ENCODE measurements at regions not wholly inside any gene's neighbourhood (a gene's known extent, or its start where the extent isn't known, plus 50 kb on each side); places are given as distances from the start of the nearest gene placed in this dataset.

GRCh38 chr11:116530705-116531104 is 242.1 kb downstream of the BUD13 start:
- peaks cover 10% of the 10 kb centered on the region for H3K27me3 Mint-ChIP-seq
- H3K9me3 Mint-ChIP-seq: peaks cover 4% of the 10 kb centered on the region
- no peaks in the 10 kb centered on the region for H3K4me1 Mint-ChIP-seq
- H3K4me3 Mint-ChIP-seq: no peak overlapping the region
- H3K27ac Mint-ChIP-seq: no peak overlapping the region
- H3K36me3 Mint-ChIP-seq: no peaks in the 10 kb centered on the region

DNA sequence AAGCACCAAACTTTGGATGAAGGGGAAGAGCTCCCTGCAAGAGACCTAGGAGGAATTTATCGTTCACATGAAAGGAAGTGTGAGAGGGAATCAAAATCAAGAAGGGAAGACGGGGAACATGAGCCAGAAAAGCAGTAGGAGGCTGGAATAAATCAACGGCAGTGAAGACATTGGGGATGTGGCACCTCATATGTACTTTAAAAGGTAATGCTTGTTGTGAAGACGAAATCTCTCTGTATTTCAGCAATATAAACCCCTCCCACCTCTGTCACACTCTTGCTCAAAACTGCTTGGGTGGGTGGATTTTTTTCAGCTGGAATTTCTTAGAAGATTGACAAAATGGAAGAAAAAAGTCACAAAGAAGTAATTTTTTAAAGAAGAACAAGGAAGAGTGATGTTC is 243.5 kb downstream of the BUD13 start:
- H3K27me3 Mint-ChIP-seq: peaks cover 10% of the 10 kb centered on the region
- H3K27ac Mint-ChIP-seq: no peak overlapping the region
- H3K9me3 Mint-ChIP-seq: peaks cover 4% of the 10 kb centered on the region
- no peaks in the 10 kb centered on the region for H3K4me1 Mint-ChIP-seq
- H3K36me3 Mint-ChIP-seq: no peaks in the 10 kb centered on the region
- no peak overlapping the region for H3K4me3 Mint-ChIP-seq

- no peaks in the 10 kb centered on the region for H3K4me1 Mint-ChIP-seq
- H3K27ac Mint-ChIP-seq: no peak overlapping the region
- no peak overlapping the region for H3K4me3 Mint-ChIP-seq
- H3K36me3 Mint-ChIP-seq: no peaks in the 10 kb centered on the region
- peaks cover 4% of the 10 kb centered on the region for H3K9me3 Mint-ChIP-seq
- peaks cover 8% of the 10 kb centered on the region for H3K27me3 Mint-ChIP-seq
Observed at GRCh38 chr11:116527180-116527991, 245.4 kb downstream of the BUD13 start.

DNA sequence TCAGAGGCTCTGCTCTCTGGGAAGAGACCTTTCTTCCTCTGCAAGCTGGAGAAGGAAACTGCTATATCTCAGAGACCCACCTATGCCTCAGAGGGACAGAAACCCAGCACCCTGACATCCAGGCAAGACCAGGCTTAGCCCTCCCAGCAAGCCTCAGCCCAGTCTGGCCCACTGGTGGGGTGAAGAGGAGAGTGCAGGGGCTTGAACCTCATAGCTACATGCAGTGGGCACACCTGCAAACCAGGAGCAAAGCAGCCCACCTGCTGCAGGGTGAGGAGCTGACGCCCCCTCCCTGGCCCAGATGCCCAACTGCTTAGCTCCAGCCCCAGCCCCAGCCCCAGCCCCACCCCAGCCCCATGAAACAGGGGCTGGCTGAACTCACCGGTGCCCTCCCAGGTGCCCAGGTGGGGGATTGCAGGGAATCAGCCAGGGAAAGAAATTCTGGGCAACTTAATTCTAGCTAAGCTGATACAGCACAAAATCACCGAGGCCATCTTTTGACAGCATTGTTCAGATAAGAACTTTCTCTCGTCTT is 246.8 kb downstream of the BUD13 start:
- H3K4me3 Mint-ChIP-seq: no peak overlapping the region
- no peak overlapping the region for H3K27ac Mint-ChIP-seq
- peaks cover 4% of the 10 kb centered on the region for H3K9me3 Mint-ChIP-seq
- no peaks in the 10 kb centered on the region for H3K36me3 Mint-ChIP-seq
- H3K4me1 Mint-ChIP-seq: no peaks in the 10 kb centered on the region
- peaks cover 6% of the 10 kb centered on the region for H3K27me3 Mint-ChIP-seq

GRCh38 chr11:116519499-116519898 is 253.3 kb downstream of the BUD13 start:
- peaks cover 15% of the 10 kb centered on the region for H3K27me3 Mint-ChIP-seq
- no peak overlapping the region for H3K4me3 Mint-ChIP-seq
- no peaks in the 10 kb centered on the region for H3K4me1 Mint-ChIP-seq
- H3K36me3 Mint-ChIP-seq: no peaks in the 10 kb centered on the region
- no peak overlapping the region for H3K27ac Mint-ChIP-seq
- no peaks in the 10 kb centered on the region for H3K9me3 Mint-ChIP-seq

DNA sequence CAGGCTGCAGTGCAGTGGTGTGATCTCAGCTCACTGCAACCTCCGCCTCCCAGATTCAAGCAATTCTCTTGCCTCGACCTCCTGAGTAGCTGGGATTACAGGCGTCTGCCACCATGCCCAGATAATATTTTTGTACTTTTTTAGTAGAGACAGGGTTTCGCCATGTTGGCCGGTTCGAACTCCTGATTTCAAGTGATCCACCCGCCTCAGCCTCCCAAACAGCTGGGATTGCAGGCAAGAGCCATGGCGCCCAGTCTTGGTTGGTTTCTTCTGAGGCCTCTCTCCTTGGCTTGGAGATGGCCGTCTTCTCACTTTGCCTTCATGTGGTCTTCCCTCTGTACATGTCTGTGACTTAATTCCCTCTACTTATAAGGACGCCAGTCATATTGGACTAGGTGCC is 254.6 kb downstream of the BUD13 start:
- Mint-ChIP-seq H3K4me1 (no peaks in the 10 kb centered on the region), H3K4me3 (no peak overlapping the region), H3K27ac (no peak overlapping the region), H3K9me3 (no peaks in the 10 kb centered on the region), H3K36me3 (no peaks in the 10 kb centered on the region), H3K27me3 (peaks cover 18% of the 10 kb centered on the region)

- no peaks in the 10 kb centered on the region for H3K9me3 Mint-ChIP-seq
- H3K36me3 Mint-ChIP-seq: no peaks in the 10 kb centered on the region
- no peaks in the 10 kb centered on the region for H3K4me1 Mint-ChIP-seq
- no peak overlapping the region for H3K27ac Mint-ChIP-seq
- no peak overlapping the region for H3K4me3 Mint-ChIP-seq
- peaks cover 18% of the 10 kb centered on the region for H3K27me3 Mint-ChIP-seq
Observed at GRCh38 chr11:116517584-116517983, 255.2 kb downstream of the BUD13 start.

DNA sequence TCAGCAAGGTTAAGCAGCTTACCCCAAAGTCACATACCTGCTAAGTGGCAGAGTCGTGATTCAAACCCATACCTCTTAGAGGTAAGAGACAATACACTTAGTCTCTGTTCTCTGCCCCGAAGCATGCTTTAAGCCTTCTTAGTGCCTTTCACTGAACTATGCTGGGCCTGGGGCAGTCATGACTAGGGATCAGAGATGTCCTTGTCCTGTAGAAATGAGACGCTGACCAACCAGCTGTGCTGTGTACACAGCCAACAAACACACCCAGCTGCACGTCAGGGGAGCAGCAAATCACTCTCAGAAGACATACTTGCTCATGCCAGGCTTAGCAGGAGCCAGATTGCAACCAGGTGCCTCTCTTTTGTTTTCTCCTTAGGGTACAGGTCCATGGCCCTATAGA is 255.7 kb downstream of the BUD13 start:
- Mint-ChIP-seq H3K27ac (no peak overlapping the region), H3K4me1 (no peaks in the 10 kb centered on the region), H3K36me3 (no peaks in the 10 kb centered on the region), H3K27me3 (peaks cover 20% of the 10 kb centered on the region), H3K4me3 (no peak overlapping the region), H3K9me3 (no peaks in the 10 kb centered on the region)

- Mint-ChIP-seq H3K27ac (no peak overlapping the region), H3K9me3 (no peaks in the 10 kb centered on the region), H3K27me3 (peaks cover 20% of the 10 kb centered on the region), H3K4me1 (no peaks in the 10 kb centered on the region), H3K36me3 (no peaks in the 10 kb centered on the region), H3K4me3 (no peak overlapping the region)
Observed at GRCh38 chr11:116515664-116516184, 257.1 kb downstream of the BUD13 start.

GRCh38 chr11:116513894-116514293 is 258.9 kb downstream of the BUD13 start:
- H3K27ac Mint-ChIP-seq: no peak overlapping the region
- no peak overlapping the region for H3K4me3 Mint-ChIP-seq
- no peaks in the 10 kb centered on the region for H3K4me1 Mint-ChIP-seq
- no peaks in the 10 kb centered on the region for H3K36me3 Mint-ChIP-seq
- H3K27me3 Mint-ChIP-seq: peaks cover 21% of the 10 kb centered on the region
- no peaks in the 10 kb centered on the region for H3K9me3 Mint-ChIP-seq

DNA sequence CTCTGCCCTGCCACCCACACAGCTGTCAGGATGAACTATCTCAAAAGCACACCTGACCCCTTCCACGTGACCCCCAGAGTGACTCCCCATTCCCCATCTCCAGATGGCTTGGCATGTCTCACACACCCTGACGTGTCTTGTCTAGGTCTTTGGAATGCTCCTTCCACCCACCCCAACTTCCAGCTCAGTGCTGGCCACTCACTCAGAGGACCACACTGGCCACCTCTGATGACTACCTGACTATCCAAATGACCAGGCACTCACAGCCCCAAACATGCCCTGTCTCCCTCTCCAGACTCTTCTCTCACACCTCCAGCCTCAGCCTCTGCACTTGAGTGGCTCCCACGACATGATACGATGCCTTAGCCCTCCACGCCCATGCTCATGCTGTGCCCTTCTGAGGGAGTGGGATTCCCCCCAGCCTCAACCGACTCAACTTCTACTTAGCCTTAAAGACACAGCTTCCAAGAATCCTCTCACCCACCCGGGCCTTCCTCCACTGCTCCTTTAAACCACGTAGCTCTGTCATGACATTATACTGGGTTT is 259.4 kb downstream of the BUD13 start:
- Mint-ChIP-seq H3K27me3 (peaks cover 21% of the 10 kb centered on the region), H3K4me3 (no peak overlapping the region), H3K4me1 (no peaks in the 10 kb centered on the region)

GRCh38 chr11:116512841-116513240 is 259.9 kb downstream of the BUD13 start:
- no peaks in the 10 kb centered on the region for H3K9me3 Mint-ChIP-seq
- H3K4me1 Mint-ChIP-seq: no peaks in the 10 kb centered on the region
- peaks cover 20% of the 10 kb centered on the region for H3K27me3 Mint-ChIP-seq
- no peaks in the 10 kb centered on the region for H3K36me3 Mint-ChIP-seq
- H3K27ac Mint-ChIP-seq: no peak overlapping the region
- H3K4me3 Mint-ChIP-seq: no peak overlapping the region

More for the DNA sequence above, 259.4 kb downstream of the BUD13 start:
- H3K36me3 Mint-ChIP-seq: no peaks in the 10 kb centered on the region
- H3K27ac Mint-ChIP-seq: no peak overlapping the region
- no peaks in the 10 kb centered on the region for H3K9me3 Mint-ChIP-seq

- Mint-ChIP-seq H3K9me3 (no peaks in the 10 kb centered on the region), H3K27ac (no peak overlapping the region), H3K36me3 (no peaks in the 10 kb centered on the region), H3K4me1 (no peaks in the 10 kb centered on the region), H3K27me3 (peaks cover 18% of the 10 kb centered on the region), H3K4me3 (no peak overlapping the region)
Observed at GRCh38 chr11:116511684-116512083, 261.1 kb downstream of the BUD13 start.

GRCh38 chr11:116510886-116511650 is 261.7 kb downstream of the BUD13 start:
- H3K27ac Mint-ChIP-seq: no peak overlapping the region
- no peaks in the 10 kb centered on the region for H3K9me3 Mint-ChIP-seq
- H3K4me1 Mint-ChIP-seq: no peaks in the 10 kb centered on the region
- no peaks in the 10 kb centered on the region for H3K36me3 Mint-ChIP-seq
- no peak overlapping the region for H3K4me3 Mint-ChIP-seq
- peaks cover 19% of the 10 kb centered on the region for H3K27me3 Mint-ChIP-seq

GRCh38 chr11:116510166-116510565 is 262.6 kb downstream of the BUD13 start:
- no peak overlapping the region for H3K4me3 Mint-ChIP-seq
- H3K27me3 Mint-ChIP-seq: peaks cover 17% of the 10 kb centered on the region
- no peaks in the 10 kb centered on the region for H3K9me3 Mint-ChIP-seq
- H3K36me3 Mint-ChIP-seq: no peaks in the 10 kb centered on the region
- H3K27ac Mint-ChIP-seq: no peak overlapping the region
- H3K4me1 Mint-ChIP-seq: no peaks in the 10 kb centered on the region

GRCh38 chr11:116509551-116509950 is 263.2 kb downstream of the BUD13 start:
- H3K4me3 Mint-ChIP-seq: no peak overlapping the region

More at GRCh38 chr11:116509551-116509950, 263.2 kb downstream of the BUD13 start:
- Mint-ChIP-seq H3K4me1 (no peaks in the 10 kb centered on the region), H3K27ac (no peak overlapping the region), H3K9me3 (no peaks in the 10 kb centered on the region), H3K36me3 (no peaks in the 10 kb centered on the region), H3K27me3 (peaks cover 17% of the 10 kb centered on the region)

Data from activated naive CD4-positive, alpha-beta T cell treated with anti-CD3 and anti-CD28 coated beads, Interleukin-2, amount 50 U/mL, for 24 hours (primary cell).